Ovary (tissue), 7 donors: ENCODE measurements at regions not wholly inside any gene's neighbourhood (a gene's known extent, or its start where the extent isn't known, plus 50 kb on each side); places are given as distances from the start of the nearest gene placed in this dataset.

ENCODE experiments used
- DNase-seq, 5 donors: peaks; one replicate each; pipeline ENCODE4 v3.0.0-alpha.2; 2019 to 2020
- H3K27ac ChIP-seq, 2 donors: fragments of 200-600 bp; one replicate each; pipeline versions ENCODE4 v1.5.1 to v1.8.0; 2019 to 2022
- H3K27me3 ChIP-seq: fragments of 200-600 bp; one replicate; pipeline ENCODE4 v1.8.0; 2022
- H3K36me3 ChIP-seq: fragments of 200-600 bp; sonication (generic); one replicate; pipeline ENCODE4 v1.5.1; 2019
- H3K4me1 ChIP-seq: one replicate; pipeline ENCODE4 v1.8.1; 2013; ENCODE audit warnings: mild to moderate bottlenecking, moderate library complexity; ENCODE audit not compliant: insufficient read depth
- H3K4me3 ChIP-seq: fragments of 200-600 bp; sonication (generic); one replicate; pipeline ENCODE4 v1.5.1; 2017
- H3K9me3 ChIP-seq, 2 donors: fragments of 200-600 bp in 1 of 2; sonication (generic) in 1 of 2; one replicate each; pipeline versions ENCODE4 v1.5.1 to v1.8.1; 2013 to 2019; ENCODE audit warnings: mild to moderate bottlenecking in 1 of 2, moderate library complexity in 1 of 2
- CTCF ChIP-seq, 3 donors: fragments of 450-650 bp in 2 of 3; fragments of 200-600 bp in 1 of 3; IDR thresholded peaks; one replicate each; pipeline versions ENCODE4 v1.5.1 to v1.8.0; 2016 to 2022; ENCODE audit warnings: antibody characterized with exemption in 3 of 3, mild to moderate bottlenecking in 1 of 3
- EP300 ChIP-seq: sonication (generic); formaldehyde crosslinking; IDR thresholded peaks from one replicate; pipeline ENCODE4 v1.6.1; 2017; ENCODE audit warnings: antibody characterized with exemption
- POLR2A ChIP-seq: fragments of 450-650 bp; IDR thresholded peaks from one replicate; pipeline ENCODE4 v1.6.1; 2017; ENCODE audit warnings: antibody characterized with exemption, mild to moderate bottlenecking, moderate library complexity
- WGBS, 3 donors: extraction: QIAGEN DNeasy Blood & Tissue Kit in 1 of 3; methylation state at CpG; one replicate each; pipeline versions ENCODE4 v1.1.5 to v1.1.7; 2013 to 2017; 5-methylcytosine and 5-hydroxymethylcytosine counted together
- intact Hi-C, 4 donors: fragments of 100-400 bp; cut with DNase I; formaldehyde crosslinking; loops; one replicate each; pipeline versions ENCODE4 v1.11.0 to v1.15.1; 2022 to 2023
- donor health status: DM: no; HTN: no; CAD: no; lungs with moderate emphysema.
- donor health status: DM: no; HTN: no; CAD: no.
- donor health status: Bipolar disorder and iron deficiency.
- donor health status: DM: no; HTN: no; CAD: no.
- donor health status: DM: yes; HTN: yes; CAD: no.

- intact Hi-C loops: no loop called here
Observed at GRCh38 chr12:126457776-126458175, 1392.5 kb downstream of the AACS start.

GRCh38 chr12:126464153-126464552 lies 1398.9 kb downstream of the AACS start:
- H3K4me1 ChIP-seq: no peaks in the 10 kb centered on the region
- no peaks in the 10 kb centered on the region for H3K27me3 ChIP-seq
- no peaks in the 10 kb centered on the region for H3K36me3 ChIP-seq
- DNase-seq: no peak
- no peak overlapping the region for H3K4me3 ChIP-seq
- no peak overlapping the region for H3K27ac ChIP-seq
- intact Hi-C loops: no loop called here
- TF ChIP-seq EP300 (no peak), CTCF (IDR thresholded peaks at IDR 0.05) (no peak), POLR2A (no peak)
- H3K9me3 ChIP-seq: no peaks in the 10 kb centered on the region
- 81 to 87% (median 82%) methylated on average over 5 of the region's 5 CpGs for WGBS, 3 donors

More at GRCh38 chr12:126457776-126458175, 1392.5 kb downstream of the AACS start:
- Histone ChIP-seq H3K9me3 (no peaks in the 10 kb centered on the region), H3K36me3 (no peaks in the 10 kb centered on the region), H3K4me3 (no peak overlapping the region), H3K27ac (no peak overlapping the region), H3K4me1 (no peaks in the 10 kb centered on the region), H3K27me3 (no peaks in the 10 kb centered on the region)
- TF ChIP-seq EP300 (no peak), POLR2A (no peak), CTCF (IDR thresholded peaks at IDR 0.05) (no peak)
- DNase-seq: no peak
- WGBS, 3 donors: 84 to 95% (median 90%) methylated on average over 13 of the region's 13 CpGs

GRCh38 chr12:126469211-126469610 lies 1404.0 kb downstream of the AACS start:
- 62 to 85% (median 65%) methylated on average over 2 of the region's 2 CpGs for WGBS, 3 donors
- H3K36me3 ChIP-seq: no peaks in the 10 kb centered on the region
- no peaks in the 10 kb centered on the region for H3K27me3 ChIP-seq
- H3K4me3 ChIP-seq: no peak overlapping the region
- TF ChIP-seq CTCF (IDR thresholded peaks at IDR 0.05) (no peak), EP300 (no peak), POLR2A (no peak)
- H3K9me3 ChIP-seq: no peaks in the 10 kb centered on the region
- intact Hi-C loops: no loop called here
- DNase-seq: no peak
- H3K4me1 ChIP-seq: no peaks in the 10 kb centered on the region
- no peak overlapping the region for H3K27ac ChIP-seq

- no peak for DNase-seq
- no peaks in the 10 kb centered on the region for H3K9me3 ChIP-seq
- WGBS, 3 donors: 89 to 97% (median 90%) methylated on average over 3 of the region's 3 CpGs
- H3K27me3 ChIP-seq: no peaks in the 10 kb centered on the region
- H3K27ac ChIP-seq: no peak overlapping the region
- H3K36me3 ChIP-seq: no peaks in the 10 kb centered on the region
- intact Hi-C loops: no loop called here
- TF ChIP-seq POLR2A (no peak), EP300 (no peak), CTCF (IDR thresholded peaks at IDR 0.05) (no peak)
- H3K4me1 ChIP-seq: no peaks in the 10 kb centered on the region
- no peak overlapping the region for H3K4me3 ChIP-seq
Observed at GRCh38 chr12:126474703-126475102, 1409.5 kb downstream of the AACS start.

- no peaks in the 10 kb centered on the region for H3K4me1 ChIP-seq
- no peak overlapping the region for H3K27ac ChIP-seq
- intact Hi-C loops: no loop called here
- TF ChIP-seq EP300 (no peak), CTCF (IDR thresholded peaks at IDR 0.05) (no peak), POLR2A (no peak)
- H3K4me3 ChIP-seq: no peak overlapping the region
- H3K27me3 ChIP-seq: no peaks in the 10 kb centered on the region
- 51 to 63% (median 54%) methylated on average over 10 of the region's 10 CpGs for WGBS, 3 donors
- no peaks in the 10 kb centered on the region for H3K36me3 ChIP-seq
- no peaks in the 10 kb centered on the region for H3K9me3 ChIP-seq
- no peak for DNase-seq
Observed at GRCh38 chr12:126480451-126480850, 1415.2 kb downstream of the AACS start.
